WERI-Rb-1 (cell line): ENCODE measurements at regions not wholly inside any gene's neighbourhood (a gene's known extent, or its start where the extent isn't known, plus 50 kb on each side); places are given as distances from the start of the nearest gene placed in this dataset.

Source experiments
- DNase-seq: peaks from one replicate; pipeline ENCODE4 v3.0.0-alpha.2; 2020
- H3K27ac ChIP-seq: fragments of 250-450 bp; sonication (Bioruptor Pico); 2 replicates; pipeline ENCODE4 v1.5.1; 2020; ENCODE audit warnings: mild to moderate bottlenecking, moderate library complexity
- H3K27me3 ChIP-seq: fragments of 250-450 bp; sonication (Bioruptor Pico); 2 replicates; pipeline ENCODE4 v1.5.1; 2021; ENCODE audit warnings: mild to moderate bottlenecking, low read depth, moderate library complexity; ENCODE audit not compliant: insufficient read depth, severe bottlenecking
- H3K36me3 ChIP-seq: fragments of 250-450 bp; sonication (Bioruptor Pico); 2 replicates; pipeline ENCODE4 v1.5.1; 2020; ENCODE audit warnings: mild to moderate bottlenecking, moderate library complexity
- H3K4me3 ChIP-seq: 2 replicates; pipeline ENCODE4 v1.5.1; 2011; ENCODE audit warnings: low read depth, mild to moderate bottlenecking, control low read depth, low read length
- H3K9me3 ChIP-seq: fragments of 250-450 bp; sonication (Bioruptor Pico); 2 replicates; pipeline ENCODE4 v1.5.1; 2021; ENCODE audit warnings: mild to moderate bottlenecking, moderate library complexity; ENCODE audit not compliant: severe bottlenecking
- CTCF ChIP-seq: IDR thresholded peaks from 2 replicates; pipeline ENCODE4 v1.5.1; 2011; ENCODE audit warnings: low read depth, mild to moderate bottlenecking, control low read depth, inconsistent platforms, low read length

GRCh38 chr7:110519851-110520250, 571.1 kb upstream of the LRRN3 start:
- TF ChIP-seq CTCF = no peak
- no peak overlapping the region for H3K4me3 ChIP-seq
- no peaks in the 10 kb centered on the region for H3K27me3 ChIP-seq
- DNase-seq = no peak
- H3K27ac ChIP-seq = no peak overlapping the region
- H3K9me3 ChIP-seq = peaks cover 5% of the 10 kb centered on the region
- no peaks in the 10 kb centered on the region for H3K36me3 ChIP-seq

- TF ChIP-seq CTCF = no peak
- peak overlapping the region; percentile 17 for H3K27ac ChIP-seq
- peaks cover 5% of the 10 kb centered on the region for H3K9me3 ChIP-seq
- peak overlapping the region; percentile 15; the same call in 1 of the 2 replicates for H3K4me3 ChIP-seq
- peak; percentile 23 for DNase-seq
- H3K27me3 ChIP-seq = no peaks in the 10 kb centered on the region
- no peaks in the 10 kb centered on the region for H3K36me3 ChIP-seq
Observed at GRCh38 chr7:110521357-110521911, 569.5 kb upstream of the LRRN3 start.

GRCh38 chr7:110522061-110522760, 568.7 kb upstream of the LRRN3 start:
- no peak for DNase-seq

GRCh38 chr7:110522761-110523200, 568.1 kb upstream of the LRRN3 start:
- Histone ChIP-seq H3K27ac (peak overlapping the region; percentile 21; the same call in 1 of the 2 replicates), H3K4me3 (no peak overlapping the region), H3K36me3 (no peaks in the 10 kb centered on the region), H3K27me3 (no peaks in the 10 kb centered on the region), H3K9me3 (peaks cover 5% of the 10 kb centered on the region)
- no peak for TF ChIP-seq CTCF
- no peak for DNase-seq

More at GRCh38 chr7:110522061-110522760, 568.7 kb upstream of the LRRN3 start:
- peak overlapping the region; percentile 21 for H3K27ac ChIP-seq
- TF ChIP-seq CTCF = no peak
- no peaks in the 10 kb centered on the region for H3K36me3 ChIP-seq
- peaks cover 5% of the 10 kb centered on the region for H3K9me3 ChIP-seq
- peak overlapping the region; percentile 15; the same call in 1 of the 2 replicates for H3K4me3 ChIP-seq
- H3K27me3 ChIP-seq = no peaks in the 10 kb centered on the region

- Histone ChIP-seq H3K27ac (no peak overlapping the region), H3K4me3 (no peak overlapping the region), H3K36me3 (no peaks in the 10 kb centered on the region), H3K27me3 (no peaks in the 10 kb centered on the region), H3K9me3 (no peaks in the 10 kb centered on the region)
- TF ChIP-seq CTCF = no peak
- no peak for DNase-seq
Observed at GRCh38 chr7:110529175-110529574, 561.8 kb upstream of the LRRN3 start.
